PC-9 (cell line): ENCODE measurements at regions not wholly inside any gene's neighbourhood (a gene's known extent, or its start where the extent isn't known, plus 50 kb on each side); places are given as distances from the start of the nearest gene placed in this dataset.

Experiments
- EZH2 ChIP-seq: fragments of 200-600 bp; sonication (generic); IDR thresholded peaks from 2 replicates; pipeline ENCODE4 v1.8.0; 2017; ENCODE audit warnings: antibody characterized with exemption, low read depth
- TF ChIP-seq, protein P1 (sequence below): fragments of 200-600 bp; sonication (generic); conservative IDR thresholded peaks from 2 replicates; pipeline ENCODE4 v1.6.1; 2017; ENCODE audit warnings: mixed run types, antibody characterized with exemption, mild to moderate bottlenecking, moderate library complexity

DNA sequence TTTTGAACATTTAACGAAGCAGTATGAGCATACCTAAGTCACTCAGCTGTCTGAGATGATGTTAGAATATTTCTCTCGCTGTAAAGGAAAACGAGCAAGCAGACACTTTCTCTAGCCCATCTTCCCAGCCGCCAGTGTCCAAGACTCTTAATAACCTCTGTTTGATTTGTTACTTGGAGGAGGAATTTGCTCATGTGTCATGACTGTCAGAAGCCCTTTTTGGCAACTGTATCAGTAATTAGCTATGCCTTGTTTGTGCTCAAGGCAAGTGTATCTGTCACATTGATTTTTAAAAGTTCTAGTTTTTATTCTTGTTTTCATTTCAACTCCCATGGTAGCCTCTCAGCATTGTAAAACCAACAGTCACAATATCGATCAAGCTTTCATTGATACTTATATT is 828.4 kb upstream of the SLC10A2 start:
- TF ChIP-seq EZH2 = no peak
- TF ChIP-seq, protein P1, sequence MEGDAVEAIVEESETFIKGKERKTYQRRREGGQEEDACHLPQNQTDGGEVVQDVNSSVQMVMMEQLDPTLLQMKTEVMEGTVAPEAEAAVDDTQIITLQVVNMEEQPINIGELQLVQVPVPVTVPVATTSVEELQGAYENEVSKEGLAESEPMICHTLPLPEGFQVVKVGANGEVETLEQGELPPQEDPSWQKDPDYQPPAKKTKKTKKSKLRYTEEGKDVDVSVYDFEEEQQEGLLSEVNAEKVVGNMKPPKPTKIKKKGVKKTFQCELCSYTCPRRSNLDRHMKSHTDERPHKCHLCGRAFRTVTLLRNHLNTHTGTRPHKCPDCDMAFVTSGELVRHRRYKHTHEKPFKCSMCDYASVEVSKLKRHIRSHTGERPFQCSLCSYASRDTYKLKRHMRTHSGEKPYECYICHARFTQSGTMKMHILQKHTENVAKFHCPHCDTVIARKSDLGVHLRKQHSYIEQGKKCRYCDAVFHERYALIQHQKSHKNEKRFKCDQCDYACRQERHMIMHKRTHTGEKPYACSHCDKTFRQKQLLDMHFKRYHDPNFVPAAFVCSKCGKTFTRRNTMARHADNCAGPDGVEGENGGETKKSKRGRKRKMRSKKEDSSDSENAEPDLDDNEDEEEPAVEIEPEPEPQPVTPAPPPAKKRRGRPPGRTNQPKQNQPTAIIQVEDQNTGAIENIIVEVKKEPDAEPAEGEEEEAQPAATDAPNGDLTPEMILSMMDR = no peak
